GM21737 (cell line): ENCODE measurements at regions not wholly inside any gene's neighbourhood (a gene's known extent, or its start where the extent isn't known, plus 50 kb on each side); places are given as distances from the start of the nearest gene placed in this dataset.

ENCODE experiments used
- ATAC-seq: cut with Tn5 transposase; IDR thresholded peaks from one replicate; pipeline ENCODE4 v1.9.1; 2021; ENCODE audit warnings: mild to moderate bottlenecking, moderate library complexity; ENCODE audit not compliant: unreplicated experiment

- ATAC-seq, result no peak
Observed at GRCh38 chr15:39194106-39194830, 386.6 kb upstream of the THBS1 start.

DNA sequence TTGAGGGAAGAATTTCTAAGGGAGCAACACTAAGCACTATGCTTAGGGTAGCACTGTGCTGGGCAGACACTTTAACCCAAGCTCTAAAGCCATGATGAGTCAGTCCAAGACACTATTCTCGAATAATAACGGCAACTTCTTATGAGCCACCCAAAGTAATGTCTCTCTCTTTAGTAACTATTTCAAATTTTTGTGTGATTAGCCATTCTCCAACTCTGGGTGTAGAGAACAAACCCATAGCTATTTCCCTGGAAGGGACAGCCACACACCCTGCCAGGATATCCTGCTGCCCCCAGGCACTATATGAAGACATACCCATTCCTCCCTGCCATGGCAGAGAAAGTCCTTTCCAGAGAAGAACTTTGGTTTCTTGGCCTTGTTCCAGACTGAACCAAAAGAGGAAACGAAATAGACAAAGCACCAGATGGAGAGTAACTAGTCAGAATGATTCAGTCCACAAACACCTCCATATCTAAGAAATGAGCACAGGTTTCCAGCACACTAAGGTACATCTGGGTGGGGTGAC lies 384.9 kb upstream of the THBS1 start:
- ATAC-seq, result no peak

DNA sequence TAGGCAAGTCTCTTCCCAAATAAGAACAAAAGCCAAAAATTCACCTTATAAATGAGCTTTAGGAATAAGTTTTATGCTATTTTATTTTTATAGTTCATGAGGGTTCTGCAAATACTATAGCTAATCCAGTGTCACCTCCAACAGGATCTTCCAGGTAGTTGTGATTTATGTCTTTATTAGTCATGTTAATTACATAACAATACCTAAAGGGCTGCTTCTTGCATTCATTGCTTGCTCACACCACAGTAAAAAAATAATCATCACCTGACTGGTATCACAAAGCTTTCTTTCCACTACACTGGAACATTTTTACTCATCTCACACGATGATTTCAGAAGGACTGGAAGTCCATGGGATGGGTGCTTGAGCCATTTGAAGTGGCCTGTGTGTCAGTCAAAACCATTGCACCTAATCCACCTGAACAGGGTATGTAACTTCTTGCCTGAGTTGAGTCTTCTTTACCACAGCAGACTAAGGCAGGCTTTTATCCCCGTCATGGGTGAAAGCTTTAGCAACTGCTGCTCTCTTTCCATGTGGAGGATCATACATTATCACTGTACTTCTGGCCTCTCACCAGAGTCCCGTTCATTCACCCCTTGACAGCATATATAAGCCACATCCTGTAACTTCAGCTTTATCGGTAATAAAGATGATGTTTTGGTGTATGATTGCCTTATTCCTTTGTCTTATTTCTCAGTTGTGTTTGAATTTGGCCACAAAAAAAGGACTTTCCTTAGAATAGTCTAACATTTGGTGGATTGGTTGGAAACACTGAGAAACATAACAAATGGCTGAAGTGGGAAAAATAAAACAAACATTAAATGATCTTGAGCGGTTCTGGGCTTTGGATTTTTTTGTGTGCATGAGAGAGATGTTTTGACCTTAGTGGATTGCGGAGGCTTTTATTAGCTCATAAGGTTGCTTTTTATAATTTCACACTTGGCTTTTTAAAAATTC lies 382.6 kb upstream of the THBS1 start:
- ATAC-seq, result no peak

DNA sequence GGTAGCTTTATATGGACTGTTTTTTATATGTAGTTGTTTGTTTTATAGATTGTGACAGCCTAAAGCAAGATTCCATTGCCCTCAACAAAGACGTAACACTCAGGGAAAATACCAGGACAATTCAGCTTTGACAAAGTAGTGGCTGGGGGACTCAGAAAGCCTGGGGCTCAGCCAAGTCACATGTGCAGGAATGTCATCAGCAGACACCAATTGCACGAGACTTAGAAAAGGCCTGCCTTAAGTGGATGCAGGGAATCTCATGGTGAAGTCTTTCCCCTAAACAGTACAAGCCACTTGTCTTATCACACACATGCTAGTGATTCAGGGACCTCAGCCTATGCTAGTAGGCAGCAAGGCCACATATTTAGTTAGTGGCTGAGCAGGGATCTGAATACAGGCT lies 381.8 kb upstream of the THBS1 start:
- no peak for ATAC-seq

DNA sequence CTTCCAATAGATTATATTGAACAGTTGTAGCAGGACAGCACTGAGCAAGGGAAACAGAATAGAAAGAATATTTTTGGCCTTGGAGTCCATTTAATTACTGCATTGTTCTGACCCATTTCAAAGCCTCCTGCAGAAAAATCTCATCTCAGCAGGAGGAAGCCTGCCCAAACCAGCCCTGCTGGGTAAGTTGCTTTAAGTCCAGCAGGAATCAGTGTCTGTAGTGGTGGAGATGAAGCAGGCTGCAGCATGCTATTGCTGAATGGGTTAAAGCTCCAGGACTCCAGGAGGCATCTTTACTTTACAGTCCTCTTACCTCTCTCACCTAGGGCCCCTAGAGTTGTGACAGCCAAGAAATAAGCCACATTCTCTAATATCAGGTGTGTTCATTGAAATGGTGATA lies 380.3 kb upstream of the THBS1 start:
- no peak for ATAC-seq

- ATAC-seq, result no peak
Observed at GRCh38 chr15:39202641-39203040, 378.2 kb upstream of the THBS1 start.

DNA sequence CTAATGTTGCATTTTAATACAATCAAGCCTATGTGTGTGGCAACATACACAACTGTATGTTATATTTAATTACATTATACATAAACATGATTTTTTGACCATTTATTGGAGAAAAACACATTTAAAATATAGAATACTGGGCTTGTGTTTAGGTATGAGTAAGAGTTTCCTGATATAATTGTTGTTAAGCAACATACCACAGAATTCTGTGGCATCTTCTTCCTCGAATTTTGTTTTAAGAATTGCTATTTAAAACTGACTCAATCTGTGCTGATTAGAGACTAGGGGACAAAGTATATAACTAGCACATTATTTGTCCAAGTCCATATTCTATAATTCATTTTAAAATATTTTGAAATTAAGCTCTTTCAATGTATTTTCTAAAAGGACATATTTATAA lies 376.8 kb upstream of the THBS1 start:
- ATAC-seq, result no peak

GRCh38 chr15:39205081-39205480 lies 375.8 kb upstream of the THBS1 start:
- ATAC-seq, result no peak

GRCh38 chr15:39205506-39206371 lies 375.1 kb upstream of the THBS1 start:
- ATAC-seq, result no peak

DNA sequence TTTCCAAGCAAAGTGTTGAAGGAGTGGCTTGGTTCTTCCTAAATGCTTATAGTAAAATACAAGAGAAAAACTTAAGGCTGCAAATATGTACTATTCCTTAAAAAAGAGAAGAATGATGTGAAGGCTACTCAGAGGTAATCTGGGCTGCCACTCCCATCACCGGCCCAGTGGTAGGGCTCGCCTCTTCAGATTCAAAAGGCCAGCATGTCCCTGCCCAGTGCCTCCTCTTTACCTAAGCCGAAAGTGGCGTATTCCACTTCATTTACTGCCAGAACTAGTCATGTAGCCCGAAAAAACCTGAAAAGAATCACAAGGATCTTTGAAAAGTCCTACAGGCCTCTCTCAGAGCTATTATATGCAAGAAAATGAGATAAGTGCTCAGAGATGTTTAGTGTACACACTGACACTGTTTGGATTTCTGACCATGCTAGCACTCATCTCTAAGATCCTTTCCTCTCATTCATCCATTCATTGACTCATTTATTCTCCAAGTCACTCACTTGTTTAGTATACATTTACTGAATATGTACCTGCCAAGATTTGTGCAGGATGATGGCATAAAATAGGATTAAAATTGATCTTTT lies 373.3 kb upstream of the THBS1 start:
- no peak for ATAC-seq

DNA sequence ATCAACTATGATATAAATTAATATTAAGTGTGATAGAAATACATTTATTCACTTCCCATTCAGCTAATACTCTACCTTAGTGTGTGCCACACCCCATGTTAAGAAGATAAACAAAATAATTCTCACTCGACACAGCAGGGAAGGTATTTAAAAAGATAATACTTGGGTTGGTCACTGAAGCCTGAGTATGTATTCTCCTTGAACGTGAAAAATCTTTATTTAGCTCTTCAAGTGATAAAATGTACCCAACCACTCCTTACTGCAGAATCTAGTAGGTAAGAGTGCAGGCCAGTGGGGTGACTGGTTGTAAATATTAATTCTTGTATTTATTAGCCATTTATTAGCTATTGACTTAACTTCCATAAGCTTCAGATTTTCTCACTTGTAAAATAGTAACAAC lies 372.7 kb upstream of the THBS1 start:
- no peak for ATAC-seq

GRCh38 chr15:39209548-39210211 lies 371.2 kb upstream of the THBS1 start:
- no peak for ATAC-seq

- ATAC-seq, result no peak
Observed at GRCh38 chr15:39211108-39211979, 369.5 kb upstream of the THBS1 start.

DNA sequence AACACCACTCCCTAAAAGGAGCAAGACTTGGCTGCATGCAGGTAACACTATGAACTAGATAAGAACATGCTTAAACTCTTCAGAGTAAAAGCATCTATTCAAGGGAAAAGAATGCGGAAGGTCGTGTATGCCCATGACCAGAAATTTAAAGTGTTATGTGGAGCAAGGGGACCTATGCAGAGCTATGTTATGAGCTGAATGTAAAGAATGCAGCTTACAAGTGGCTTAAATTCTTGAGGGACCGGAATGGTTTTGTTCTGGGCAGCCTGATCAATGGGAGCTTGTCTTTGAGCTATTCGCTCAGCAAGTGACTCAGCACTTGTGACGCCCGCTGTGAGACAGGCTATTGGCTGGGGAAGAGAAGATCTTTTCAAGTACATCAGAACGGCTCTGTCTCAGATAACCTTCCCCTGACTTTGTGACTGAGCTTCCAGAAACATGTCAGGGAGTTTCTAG lies 367.5 kb upstream of the THBS1 start:
- ATAC-seq, result no peak

DNA sequence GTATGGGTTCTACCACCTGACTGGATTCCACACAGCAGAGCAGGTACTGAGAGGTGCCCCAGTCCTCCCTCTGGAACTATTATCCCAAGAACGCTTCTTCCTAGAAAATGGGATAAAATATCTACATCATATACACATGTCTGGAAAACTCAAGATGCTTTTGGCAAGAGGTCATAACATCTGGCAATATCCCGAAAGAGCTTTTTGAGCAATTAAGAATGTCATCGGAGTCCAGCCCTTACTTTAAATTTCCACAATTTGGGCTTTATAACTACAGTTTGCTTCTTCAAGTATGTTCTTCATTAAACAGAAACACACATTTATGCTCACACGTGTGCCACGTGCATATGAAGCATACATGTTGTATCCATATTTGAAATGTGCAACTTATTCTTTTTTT lies 365.9 kb upstream of the THBS1 start:
- no peak for ATAC-seq

DNA sequence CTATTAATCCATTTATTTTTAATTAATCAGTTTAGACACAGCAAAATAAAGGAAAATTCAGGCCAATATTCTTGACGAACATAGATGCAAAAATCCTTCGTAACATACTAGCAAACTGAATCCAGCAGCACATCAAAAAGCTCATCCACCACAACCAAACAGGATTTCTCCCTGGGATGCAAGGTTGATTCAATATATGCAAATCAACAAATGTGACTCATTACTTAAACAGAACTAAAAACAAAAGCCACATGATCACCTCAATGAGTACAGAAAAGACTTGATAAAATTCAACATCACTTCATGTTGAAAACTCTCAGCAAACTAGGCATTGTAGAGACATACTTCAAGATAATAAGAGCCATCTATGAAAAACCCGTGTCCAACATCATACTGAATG lies 364.1 kb upstream of the THBS1 start:
- no peak for ATAC-seq

- ATAC-seq, result no peak
Observed at GRCh38 chr15:39219608-39220007, 361.3 kb upstream of the THBS1 start.

GRCh38 chr15:39226169-39226937 lies 354.5 kb upstream of the THBS1 start:
- no peak for ATAC-seq
